SK-N-SH treated with all-trans-retinoic acid at 6 μM for 48 hours (cell line): ENCODE measurements at regions not wholly inside any gene's neighbourhood (a gene's known extent, or its start where the extent isn't known, plus 50 kb on each side); places are given as distances from the start of the nearest gene placed in this dataset.

Experiments used
- CSDC2 ChIP-seq: fragments of 250-450 bp; sonication (Bioruptor Pico); IDR thresholded peaks from 2 replicates; pipeline ENCODE4 v1.5.0; 2020; ENCODE audit warnings: mild to moderate bottlenecking, moderate library complexity
- ISL1 ChIP-seq: fragments of 250-450 bp; sonication (Bioruptor Pico); IDR thresholded peaks from 2 replicates; pipeline ENCODE4 v2.1.2; 2022; ENCODE audit warnings: mild to moderate bottlenecking, moderate library complexity
- OSR1 ChIP-seq: fragments of 250-450 bp; sonication (Bioruptor Pico); IDR thresholded peaks from 2 replicates; pipeline ENCODE4 v1.8.0; 2022; ENCODE audit warnings: moderate library complexity, mild to moderate bottlenecking, inconsistent platforms
- PATZ1 ChIP-seq: fragments of 250-450 bp; sonication (Bioruptor Pico); IDR thresholded peaks from 2 replicates; pipeline ENCODE4 v1.8.0; 2020; ENCODE audit warnings: mild to moderate bottlenecking, moderate library complexity, borderline replicate concordance
- PPARA ChIP-seq: fragments of 250-450 bp; sonication (Bioruptor Pico); IDR thresholded peaks from 2 replicates; pipeline ENCODE4 v1.5.0; 2020; ENCODE audit warnings: mild to moderate bottlenecking, borderline replicate concordance
- SNAI2 ChIP-seq: fragments of 250-450 bp; sonication (Bioruptor Pico); IDR thresholded peaks from 2 replicates; pipeline ENCODE4 v1.5.0; 2020; ENCODE audit warnings: mild to moderate bottlenecking, moderate library complexity
- ZFP3 ChIP-seq: fragments of 250-450 bp; sonication (Bioruptor Pico); IDR thresholded peaks from 2 replicates; pipeline ENCODE4 v1.5.0; 2020; ENCODE audit warnings: mild to moderate bottlenecking, moderate library complexity
- ZNF565 ChIP-seq: fragments of 450-650 bp; formaldehyde crosslinking; conservative IDR thresholded peaks from 2 replicates; pipeline ENCODE4 v1.5.0; 2020; ENCODE audit warnings: low read depth, mild to moderate bottlenecking, moderate library complexity

GRCh38 chr1:59201341-59201740 is 95.6 kb upstream of the FGGY start:
- TF ChIP-seq ZNF565 (CRISPR knock-in tag) (no peak), ISL1 (CRISPR knock-in tag) (no peak), ZFP3 (CRISPR knock-in tag) (no peak), OSR1 (CRISPR knock-in tag) (no peak), PATZ1 (CRISPR knock-in tag) (no peak), SNAI2 (CRISPR knock-in tag) (no peak), PPARA (no peak), CSDC2 (CRISPR knock-in tag) (no peak)
